ENCODE measurements at regions not wholly inside any gene's neighbourhood (a gene's known extent, or its start where the extent isn't known, plus 50 kb on each side); places are given as distances from the start of the nearest gene placed in this dataset.

DNA sequence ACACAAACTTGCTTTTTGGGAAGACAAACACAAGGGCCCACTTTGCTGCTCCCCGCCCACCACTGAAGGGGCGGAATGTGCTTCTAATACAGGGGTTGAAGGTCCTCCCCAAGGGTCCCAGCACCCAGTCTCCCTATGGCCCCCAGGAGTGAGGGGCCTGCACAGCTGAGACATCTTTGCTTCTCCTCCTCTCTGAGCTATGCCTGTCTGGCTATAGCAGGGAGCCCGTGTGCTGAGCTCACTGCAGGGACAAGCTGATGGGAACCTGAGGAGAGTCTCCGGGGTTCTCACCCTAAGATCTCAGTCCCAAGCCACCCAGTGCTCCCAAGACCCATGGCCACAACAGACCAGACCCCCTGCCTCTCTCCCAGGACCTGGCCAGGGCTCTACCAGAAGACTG lies 61.1 kb upstream of the ACAN start:
- no peaks in the 10 kb centered on the region for H3K27me3 ChIP-seq (ENCODE audit: control insufficient read depth, insufficient read depth, low read length)

DNA sequence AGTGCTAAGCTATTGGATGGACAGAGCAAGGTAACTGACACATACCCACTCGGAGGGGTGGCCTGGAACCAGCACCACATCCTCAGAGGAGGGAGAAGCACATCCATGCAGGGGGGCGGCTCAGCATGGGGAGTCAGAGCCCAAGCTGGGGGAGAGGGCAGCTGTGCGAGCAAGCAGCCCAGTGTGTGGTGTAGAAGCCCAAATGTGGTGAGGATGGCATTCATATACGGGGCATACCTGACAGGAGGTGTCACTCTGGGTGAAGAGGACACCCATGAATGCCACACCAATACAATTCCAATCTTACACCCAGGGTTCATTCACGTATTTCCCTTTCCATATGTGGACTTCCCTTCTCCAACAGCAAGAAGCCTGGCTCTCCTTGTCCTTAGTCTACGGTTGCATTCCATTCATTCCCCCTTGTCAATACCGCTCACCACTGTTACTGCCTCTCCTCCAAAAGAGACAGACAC lies 58.7 kb upstream of the ACAN start:
- H3K27me3 ChIP-seq (ENCODE audit: control insufficient read depth, insufficient read depth, low read length), result no peaks in the 10 kb centered on the region
- no peaks in the 10 kb centered on the region for H3K9me3 ChIP-seq (ENCODE audit: control insufficient read depth, insufficient read depth, low read depth, low read length)
- H3K36me3 ChIP-seq (ENCODE audit: control insufficient read depth, insufficient read depth, low read length), result no peaks in the 10 kb centered on the region
- no peak overlapping the region for H3K9ac ChIP-seq (ENCODE audit: low read length)
- no peak overlapping the region for H3K27ac ChIP-seq (ENCODE audit: low read depth, low read length)
- H3K4me1 ChIP-seq (ENCODE audit: control insufficient read depth, insufficient read depth, low read length), result peaks cover 3% of the 10 kb centered on the region; the same call in 1 of the 2 replicates
- no peak overlapping the region for H3K4me3 ChIP-seq (ENCODE audit: low read depth, low read length)

More for the DNA sequence above, 61.1 kb upstream of the ACAN start:
- no peaks in the 10 kb centered on the region for H3K9me3 ChIP-seq (ENCODE audit: control insufficient read depth, insufficient read depth, low read depth, low read length)
- H3K4me1 ChIP-seq (ENCODE audit: control insufficient read depth, insufficient read depth, low read length), result peaks cover 3% of the 10 kb centered on the region; the same call in 1 of the 2 replicates
- no peak overlapping the region for H3K27ac ChIP-seq (ENCODE audit: low read depth, low read length)
- no peaks in the 10 kb centered on the region for H3K36me3 ChIP-seq (ENCODE audit: control insufficient read depth, insufficient read depth, low read length)
- no peak overlapping the region for H3K4me3 ChIP-seq (ENCODE audit: low read depth, low read length)
- no peak overlapping the region for H3K9ac ChIP-seq (ENCODE audit: low read length)

DNA sequence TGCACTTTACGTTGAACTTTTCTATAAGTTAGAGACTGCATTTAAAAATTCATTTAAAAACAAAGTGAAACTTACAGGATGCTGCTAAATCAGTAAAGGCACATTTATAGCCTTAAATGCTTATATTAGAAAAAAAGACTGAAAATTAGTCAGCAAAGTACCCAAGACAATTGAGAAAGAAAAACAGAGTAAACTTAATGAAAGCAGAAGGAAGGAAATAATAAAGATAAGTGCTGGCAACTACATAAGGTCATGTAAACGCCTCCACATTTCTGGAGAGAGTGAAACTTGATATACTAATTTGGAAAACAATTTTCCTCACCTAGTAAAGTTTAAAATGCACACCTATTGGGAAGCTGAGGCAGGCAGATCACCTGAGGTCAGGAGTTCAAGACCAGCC lies 58.2 kb upstream of the ACAN start:
- Histone ChIP-seq H3K9ac (ENCODE audit: low read length) (no peak overlapping the region), H3K27ac (ENCODE audit: low read depth, low read length) (no peak overlapping the region), H3K4me3 (ENCODE audit: low read depth, low read length) (no peak overlapping the region), H3K4me1 (ENCODE audit: control insufficient read depth, insufficient read depth, low read length) (peaks cover 3% of the 10 kb centered on the region; the same call in 1 of the 2 replicates), H3K27me3 (ENCODE audit: control insufficient read depth, insufficient read depth, low read length) (no peaks in the 10 kb centered on the region), H3K9me3 (ENCODE audit: control insufficient read depth, insufficient read depth, low read depth, low read length) (no peaks in the 10 kb centered on the region), H3K36me3 (ENCODE audit: control insufficient read depth, insufficient read depth, low read length) (no peaks in the 10 kb centered on the region)

DNA sequence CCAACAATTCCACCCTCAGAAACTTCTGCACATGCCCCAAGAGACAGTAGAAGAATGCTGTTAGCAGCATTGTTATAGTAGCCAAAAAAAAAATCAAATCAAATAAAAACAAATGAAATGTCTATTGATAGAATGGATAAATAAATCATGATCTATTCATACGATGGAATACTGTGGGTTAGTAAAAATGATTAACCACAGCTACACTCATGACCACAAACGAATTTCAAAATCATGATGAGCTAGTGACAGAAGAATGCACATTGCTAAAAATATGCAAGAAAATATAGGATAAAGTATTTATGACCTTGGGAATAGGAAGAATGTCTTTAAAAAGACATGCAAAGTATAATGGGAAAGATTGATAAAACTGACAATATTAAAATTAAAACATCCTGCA lies 57.5 kb upstream of the ACAN start:
- Histone ChIP-seq H3K9me3 (ENCODE audit: control insufficient read depth, insufficient read depth, low read depth, low read length) (no peaks in the 10 kb centered on the region), H3K4me3 (ENCODE audit: low read depth, low read length) (no peak overlapping the region), H3K27me3 (ENCODE audit: control insufficient read depth, insufficient read depth, low read length) (no peaks in the 10 kb centered on the region), H3K36me3 (ENCODE audit: control insufficient read depth, insufficient read depth, low read length) (no peaks in the 10 kb centered on the region), H3K9ac (ENCODE audit: low read length) (no peak overlapping the region), H3K27ac (ENCODE audit: low read depth, low read length) (no peak overlapping the region), H3K4me1 (ENCODE audit: control insufficient read depth, insufficient read depth, low read length) (peaks cover 3% of the 10 kb centered on the region; the same call in 1 of the 2 replicates)

DNA sequence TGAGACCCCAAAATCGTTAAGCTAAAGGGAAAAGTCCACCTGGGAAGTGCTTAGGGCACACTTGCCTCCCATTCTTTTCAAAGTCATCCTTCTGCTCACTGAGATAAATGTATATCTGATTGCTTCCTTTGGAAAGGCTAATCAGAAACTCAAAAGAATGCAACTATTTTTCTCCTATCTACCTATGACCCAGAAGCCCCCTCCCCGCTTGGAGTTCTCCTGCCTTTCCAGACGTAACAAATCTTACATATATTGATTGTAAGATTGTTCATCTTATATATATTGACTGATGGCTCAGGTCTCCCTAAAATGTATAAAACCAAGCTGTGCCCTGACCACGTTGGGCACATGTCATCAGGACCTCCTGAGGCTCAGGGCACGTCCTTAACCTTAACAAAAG lies 56.8 kb upstream of the ACAN start:
- no peak overlapping the region for H3K27ac ChIP-seq (ENCODE audit: low read depth, low read length)
- peaks cover 3% of the 10 kb centered on the region; the same call in 1 of the 2 replicates for H3K4me1 ChIP-seq (ENCODE audit: control insufficient read depth, insufficient read depth, low read length)
- no peak overlapping the region for H3K9ac ChIP-seq (ENCODE audit: low read length)
- H3K9me3 ChIP-seq (ENCODE audit: control insufficient read depth, insufficient read depth, low read depth, low read length), result no peaks in the 10 kb centered on the region
- no peak overlapping the region for H3K4me3 ChIP-seq (ENCODE audit: low read depth, low read length)
- no peaks in the 10 kb centered on the region for H3K27me3 ChIP-seq (ENCODE audit: control insufficient read depth, insufficient read depth, low read length)
- H3K36me3 ChIP-seq (ENCODE audit: control insufficient read depth, insufficient read depth, low read length), result no peaks in the 10 kb centered on the region

DNA sequence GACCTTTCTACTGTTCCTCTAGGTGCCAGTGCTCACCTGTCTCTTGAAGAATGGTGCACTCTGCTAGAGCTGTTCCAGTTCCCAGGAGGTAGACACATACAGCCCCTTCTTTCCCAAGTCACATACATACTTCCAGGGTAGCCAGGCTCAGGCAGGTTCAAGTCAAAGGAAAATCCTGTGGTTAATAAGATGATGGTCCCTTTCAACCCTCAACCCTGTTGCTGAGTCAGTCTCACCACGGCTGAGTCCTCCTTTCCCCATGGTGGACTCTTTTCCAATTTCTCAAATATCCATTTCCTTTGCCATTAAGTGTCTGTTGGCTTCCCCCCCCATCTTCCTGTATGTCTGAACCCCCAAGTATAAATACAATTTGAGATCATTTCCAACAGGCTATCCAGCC lies 56.1 kb upstream of the ACAN start:
- H3K4me3 ChIP-seq (ENCODE audit: low read depth, low read length), result no peak overlapping the region
- no peaks in the 10 kb centered on the region for H3K36me3 ChIP-seq (ENCODE audit: control insufficient read depth, insufficient read depth, low read length)
- H3K9ac ChIP-seq (ENCODE audit: low read length), result no peak overlapping the region
- H3K4me1 ChIP-seq (ENCODE audit: control insufficient read depth, insufficient read depth, low read length), result peaks cover 3% of the 10 kb centered on the region; the same call in 1 of the 2 replicates
- no peaks in the 10 kb centered on the region for H3K9me3 ChIP-seq (ENCODE audit: control insufficient read depth, insufficient read depth, low read depth, low read length)
- no peaks in the 10 kb centered on the region for H3K27me3 ChIP-seq (ENCODE audit: control insufficient read depth, insufficient read depth, low read length)
- no peak overlapping the region for H3K27ac ChIP-seq (ENCODE audit: low read depth, low read length)

DNA sequence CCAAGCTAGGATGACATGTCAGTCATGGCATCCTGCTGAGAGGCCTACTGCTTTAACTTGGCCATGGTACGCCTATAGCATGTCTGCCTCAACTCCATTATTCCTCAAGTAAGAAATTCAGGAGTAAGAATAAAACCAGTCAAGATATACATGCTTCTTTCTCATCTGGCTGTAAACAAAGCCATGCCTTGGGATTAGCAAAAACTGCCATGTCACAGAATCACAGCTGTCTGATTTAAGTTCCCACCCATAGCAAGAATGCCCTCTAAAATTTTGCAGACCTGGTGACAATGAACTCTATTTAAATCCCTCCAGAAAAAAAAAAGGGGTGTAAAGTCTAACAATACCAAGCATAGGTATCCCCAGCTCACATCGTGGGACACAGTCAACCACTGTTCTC lies 55.6 kb upstream of the ACAN start:
- Histone ChIP-seq H3K4me1 (ENCODE audit: control insufficient read depth, insufficient read depth, low read length) (peaks cover 3% of the 10 kb centered on the region; the same call in 1 of the 2 replicates), H3K36me3 (ENCODE audit: control insufficient read depth, insufficient read depth, low read length) (no peaks in the 10 kb centered on the region), H3K4me3 (ENCODE audit: low read depth, low read length) (no peak overlapping the region), H3K9ac (ENCODE audit: low read length) (no peak overlapping the region), H3K27me3 (ENCODE audit: control insufficient read depth, insufficient read depth, low read length) (no peaks in the 10 kb centered on the region), H3K9me3 (ENCODE audit: control insufficient read depth, insufficient read depth, low read depth, low read length) (no peaks in the 10 kb centered on the region), H3K27ac (ENCODE audit: low read depth, low read length) (no peak overlapping the region)

DNA sequence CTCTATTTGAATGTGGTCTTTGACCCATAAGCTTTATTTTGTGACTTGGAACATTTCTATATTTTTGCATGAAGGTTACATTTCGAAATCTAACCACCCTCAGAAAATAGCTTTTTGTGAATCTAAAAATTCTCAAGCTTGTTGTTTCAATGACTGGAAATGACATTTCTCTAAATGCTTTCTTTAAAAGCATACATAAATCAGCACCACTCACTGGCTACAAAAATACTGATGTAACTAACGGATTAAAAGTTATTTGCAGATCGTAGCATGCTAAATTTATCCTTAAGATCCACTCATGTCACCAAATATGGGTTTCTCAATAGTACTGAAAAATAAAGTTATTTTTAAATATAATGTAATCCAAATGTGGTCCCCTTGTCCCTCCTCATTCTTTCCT lies 55.2 kb upstream of the ACAN start:
- no peak overlapping the region for H3K9ac ChIP-seq (ENCODE audit: low read length)

DNA sequence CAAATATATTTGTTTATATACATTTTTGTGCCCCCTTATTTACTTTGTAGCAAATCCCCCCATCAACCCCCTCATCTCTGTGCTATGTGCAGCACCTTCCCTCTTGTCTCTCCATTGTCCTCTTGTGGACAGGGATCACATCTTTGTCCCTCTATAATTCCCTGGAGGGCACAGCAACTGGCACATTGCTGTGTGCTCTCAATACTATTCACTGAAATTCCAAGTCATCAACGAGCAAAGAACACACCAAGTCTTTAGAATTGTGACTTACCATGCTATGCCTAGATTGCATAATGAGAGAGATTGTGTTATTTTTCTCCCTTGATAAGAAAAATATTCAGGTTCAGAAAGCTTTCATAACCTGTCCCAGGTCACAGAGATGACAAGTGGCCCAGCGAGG lies 54.6 kb upstream of the ACAN start:
- Histone ChIP-seq H3K9ac (ENCODE audit: low read length) (no peak overlapping the region), H3K4me3 (ENCODE audit: low read depth, low read length) (no peak overlapping the region), H3K27ac (ENCODE audit: low read depth, low read length) (no peak overlapping the region), H3K9me3 (ENCODE audit: control insufficient read depth, insufficient read depth, low read depth, low read length) (no peaks in the 10 kb centered on the region), H3K4me1 (ENCODE audit: control insufficient read depth, insufficient read depth, low read length) (peaks cover 3% of the 10 kb centered on the region; the same call in 1 of the 2 replicates), H3K27me3 (ENCODE audit: control insufficient read depth, insufficient read depth, low read length) (no peaks in the 10 kb centered on the region), H3K36me3 (ENCODE audit: control insufficient read depth, insufficient read depth, low read length) (no peaks in the 10 kb centered on the region)

More for the DNA sequence above, 55.2 kb upstream of the ACAN start:
- H3K4me3 ChIP-seq (ENCODE audit: low read depth, low read length), result no peak overlapping the region
- H3K9me3 ChIP-seq (ENCODE audit: control insufficient read depth, insufficient read depth, low read depth, low read length), result no peaks in the 10 kb centered on the region
- no peak overlapping the region for H3K27ac ChIP-seq (ENCODE audit: low read depth, low read length)
- H3K36me3 ChIP-seq (ENCODE audit: control insufficient read depth, insufficient read depth, low read length), result no peaks in the 10 kb centered on the region
- no peaks in the 10 kb centered on the region for H3K27me3 ChIP-seq (ENCODE audit: control insufficient read depth, insufficient read depth, low read length)
- peaks cover 3% of the 10 kb centered on the region; the same call in 1 of the 2 replicates for H3K4me1 ChIP-seq (ENCODE audit: control insufficient read depth, insufficient read depth, low read length)

DNA sequence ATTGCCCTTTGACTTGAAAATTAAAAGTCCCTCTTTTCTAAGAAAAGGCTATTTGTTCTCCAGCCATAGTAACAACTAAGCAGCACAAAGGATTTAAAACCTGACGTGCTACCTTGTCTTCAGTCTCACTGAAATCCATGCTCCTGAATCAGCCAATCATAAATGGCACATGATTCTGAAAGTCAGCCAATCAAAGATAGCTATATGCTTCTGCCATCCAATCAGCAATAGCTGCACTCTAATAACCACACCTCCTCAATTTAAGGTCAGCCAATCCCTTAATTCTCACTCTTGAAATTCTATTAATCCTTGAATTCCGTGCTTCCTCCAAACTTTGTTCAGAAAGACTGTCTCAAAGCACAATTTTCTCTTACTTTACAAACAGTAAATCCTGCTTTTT lies 53.5 kb upstream of the ACAN start:
- Histone ChIP-seq H3K27ac (ENCODE audit: low read depth, low read length) (no peak overlapping the region), H3K9ac (ENCODE audit: low read length) (no peak overlapping the region), H3K4me3 (ENCODE audit: low read depth, low read length) (no peak overlapping the region), H3K27me3 (ENCODE audit: control insufficient read depth, insufficient read depth, low read length) (no peaks in the 10 kb centered on the region), H3K9me3 (ENCODE audit: control insufficient read depth, insufficient read depth, low read depth, low read length) (no peaks in the 10 kb centered on the region), H3K36me3 (ENCODE audit: control insufficient read depth, insufficient read depth, low read length) (no peaks in the 10 kb centered on the region), H3K4me1 (ENCODE audit: control insufficient read depth, insufficient read depth, low read length) (0 out of 2 replicates have a peak, but pooled peaks cover under 1% of the 10 kb centered on the region)

DNA sequence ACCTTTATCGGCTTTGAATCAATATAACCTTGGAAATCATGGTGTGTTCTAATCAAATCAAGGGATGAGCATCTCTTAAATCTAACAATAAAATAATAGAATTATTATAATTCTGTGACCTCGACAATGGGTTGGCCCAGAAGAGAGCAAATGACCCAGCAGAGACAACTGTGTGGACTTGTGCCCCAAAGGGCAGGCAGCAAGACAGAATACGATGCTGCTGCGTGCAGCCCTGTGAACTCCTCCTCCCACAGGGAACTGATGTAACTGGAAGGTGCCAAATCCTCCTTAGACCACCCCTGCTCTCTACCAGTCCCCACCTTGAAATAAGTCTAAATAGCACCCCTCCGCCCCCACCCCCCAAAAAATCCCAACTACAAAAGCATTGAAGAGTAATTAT lies 50.7 kb upstream of the ACAN start:
- Histone ChIP-seq H3K9me3 (ENCODE audit: control insufficient read depth, insufficient read depth, low read depth, low read length) (no peaks in the 10 kb centered on the region), H3K4me1 (ENCODE audit: control insufficient read depth, insufficient read depth, low read length) (no peaks in the 10 kb centered on the region), H3K27ac (ENCODE audit: low read depth, low read length) (no peak overlapping the region), H3K4me3 (ENCODE audit: low read depth, low read length) (no peak overlapping the region), H3K36me3 (ENCODE audit: control insufficient read depth, insufficient read depth, low read length) (no peaks in the 10 kb centered on the region), H3K9ac (ENCODE audit: low read length) (no peak overlapping the region), H3K27me3 (ENCODE audit: control insufficient read depth, insufficient read depth, low read length) (no peaks in the 10 kb centered on the region; the same call in 1 of the 2 replicates)

DNA sequence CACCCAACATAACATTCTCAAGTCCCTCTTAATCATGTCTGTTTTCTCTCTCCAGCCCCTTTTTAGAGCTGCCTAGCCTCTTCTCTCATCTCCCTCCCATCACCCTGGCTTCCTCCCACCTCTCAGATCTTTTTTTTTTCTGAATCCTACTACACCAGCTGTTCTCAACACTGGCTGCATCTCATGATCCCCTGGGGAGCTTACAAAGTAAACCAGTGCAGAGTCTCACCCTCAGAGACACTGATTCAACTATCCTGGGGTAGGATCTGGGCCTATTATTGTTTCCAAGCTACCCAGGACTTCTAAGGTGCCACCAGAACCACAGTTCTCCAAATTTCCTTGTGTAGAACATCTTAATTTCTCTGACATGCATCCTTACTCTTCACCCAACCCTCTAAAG lies 50.3 kb upstream of the ACAN start:
- no peak overlapping the region for H3K4me3 ChIP-seq (ENCODE audit: low read depth, low read length)
- no peaks in the 10 kb centered on the region; the same call in 1 of the 2 replicates for H3K27me3 ChIP-seq (ENCODE audit: control insufficient read depth, insufficient read depth, low read length)

More for the DNA sequence above, 50.3 kb upstream of the ACAN start:
- Histone ChIP-seq H3K4me1 (ENCODE audit: control insufficient read depth, insufficient read depth, low read length) (no peaks in the 10 kb centered on the region), H3K36me3 (ENCODE audit: control insufficient read depth, insufficient read depth, low read length) (no peaks in the 10 kb centered on the region), H3K27ac (ENCODE audit: low read depth, low read length) (no peak overlapping the region), H3K9me3 (ENCODE audit: control insufficient read depth, insufficient read depth, low read depth, low read length) (no peaks in the 10 kb centered on the region), H3K9ac (ENCODE audit: low read length) (no peak overlapping the region)
